HG03159 (cell line): ENCODE measurements at regions not wholly inside any gene's neighbourhood (a gene's known extent, or its start where the extent isn't known, plus 50 kb on each side); places are given as distances from the start of the nearest gene placed in this dataset.
"Not testable (repeated sequence)": the region's sequence is repeated elsewhere in the genome, so short reads cannot be mapped to it uniquely, and the experiment has no call there.

ENCODE experiments used
- ATAC-seq: cut with Tn5 transposase; IDR thresholded peaks from one replicate; pipeline ENCODE4 v1.9.1; 2021; ENCODE audit warnings: mild to moderate bottlenecking, moderate library complexity; ENCODE audit not compliant: unreplicated experiment

DNA sequence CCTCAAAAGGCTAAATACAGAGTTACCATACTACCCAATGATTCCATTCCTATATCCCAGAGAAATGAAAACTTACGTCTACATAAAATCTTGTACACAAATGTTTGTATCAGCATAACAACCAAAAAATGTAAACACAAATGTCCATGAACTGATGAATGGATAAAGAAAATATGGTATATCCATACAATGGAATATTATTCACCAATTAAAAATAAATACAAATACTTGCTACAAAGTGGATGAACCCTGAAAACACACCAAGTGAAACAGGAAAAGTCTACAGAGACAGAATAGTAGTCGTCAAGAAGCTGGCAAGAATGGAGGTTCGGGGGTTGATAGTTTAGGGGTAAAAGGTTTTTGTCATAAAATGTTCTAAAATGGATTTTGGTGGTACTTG, 54.0 kb upstream of the ANKRD28 start:
- ATAC-seq, result no peak

DNA sequence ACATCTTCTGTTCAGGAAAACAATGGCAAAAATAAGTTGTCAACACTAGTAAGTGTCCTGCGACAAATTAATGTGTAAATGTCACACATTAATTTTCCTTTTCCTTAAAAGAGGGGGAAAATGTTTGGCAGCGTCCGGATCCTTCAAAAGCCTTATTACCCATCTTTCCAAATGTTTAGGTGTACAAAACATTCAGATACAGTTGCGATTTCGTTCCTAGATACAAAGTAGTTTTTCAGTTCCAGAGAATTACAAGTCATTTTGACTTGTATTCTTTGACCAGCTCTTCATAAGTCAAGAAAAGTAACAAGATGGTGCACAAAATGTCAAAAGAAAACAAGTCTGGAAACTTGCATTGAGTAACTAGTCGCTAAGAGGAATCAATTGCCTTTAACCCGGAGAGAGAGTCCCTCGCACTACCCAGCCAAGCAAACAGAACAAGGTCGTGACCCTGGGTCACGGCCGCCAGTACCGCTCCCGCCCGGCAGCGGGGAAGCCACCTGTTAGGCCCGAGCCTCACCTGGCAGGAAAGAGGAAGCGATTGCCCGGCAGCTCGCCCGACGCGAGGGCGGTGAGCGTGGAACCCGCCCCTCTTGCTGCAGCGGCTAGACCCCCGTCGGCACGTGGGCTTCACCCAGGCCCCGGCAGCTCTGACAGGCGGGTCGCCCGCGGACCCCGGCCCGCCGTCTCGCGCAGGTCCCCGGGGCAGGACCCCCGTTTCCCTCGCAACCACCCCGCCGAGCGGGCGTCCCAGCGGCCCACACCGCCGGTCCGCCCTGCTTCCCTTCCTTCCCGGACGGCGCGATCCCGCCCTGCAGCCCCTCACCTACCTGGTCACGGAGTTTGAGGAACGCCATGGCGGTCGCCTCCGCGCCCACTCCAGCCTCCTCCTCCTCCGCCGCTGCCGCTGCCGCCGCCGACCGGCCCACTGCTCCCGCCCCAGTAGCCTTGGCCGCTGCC, 61.0 kb upstream of the ANKRD28 start:
- ATAC-seq, result peak; percentile 78

DNA sequence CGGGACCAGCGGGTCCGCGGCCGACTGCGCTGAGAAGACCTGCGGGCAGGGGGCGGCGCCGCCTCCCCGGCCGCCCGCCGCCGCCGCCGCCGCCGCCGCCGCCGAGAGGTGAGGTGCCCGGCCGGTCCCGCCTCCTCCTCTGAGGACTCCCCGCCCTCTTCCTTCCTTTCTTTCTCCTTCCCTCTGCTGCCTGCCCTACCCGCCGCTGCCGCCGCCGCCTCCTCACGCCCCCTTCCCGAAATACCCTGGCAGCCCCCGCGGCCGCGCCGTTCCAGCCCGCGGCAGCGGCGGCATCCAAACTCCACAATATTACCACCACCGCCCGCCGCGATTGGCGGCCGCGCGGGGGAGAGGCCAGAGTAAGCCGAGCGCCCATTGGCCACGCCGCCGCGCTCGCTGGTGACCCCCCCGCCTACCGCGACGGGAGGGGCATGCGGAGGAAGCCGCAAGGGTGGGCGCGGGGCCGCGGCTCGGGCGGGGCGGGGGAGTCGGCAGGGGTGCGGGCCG, 61.8 kb upstream of the ANKRD28 start:
- ATAC-seq, result peak; percentile 77

DNA sequence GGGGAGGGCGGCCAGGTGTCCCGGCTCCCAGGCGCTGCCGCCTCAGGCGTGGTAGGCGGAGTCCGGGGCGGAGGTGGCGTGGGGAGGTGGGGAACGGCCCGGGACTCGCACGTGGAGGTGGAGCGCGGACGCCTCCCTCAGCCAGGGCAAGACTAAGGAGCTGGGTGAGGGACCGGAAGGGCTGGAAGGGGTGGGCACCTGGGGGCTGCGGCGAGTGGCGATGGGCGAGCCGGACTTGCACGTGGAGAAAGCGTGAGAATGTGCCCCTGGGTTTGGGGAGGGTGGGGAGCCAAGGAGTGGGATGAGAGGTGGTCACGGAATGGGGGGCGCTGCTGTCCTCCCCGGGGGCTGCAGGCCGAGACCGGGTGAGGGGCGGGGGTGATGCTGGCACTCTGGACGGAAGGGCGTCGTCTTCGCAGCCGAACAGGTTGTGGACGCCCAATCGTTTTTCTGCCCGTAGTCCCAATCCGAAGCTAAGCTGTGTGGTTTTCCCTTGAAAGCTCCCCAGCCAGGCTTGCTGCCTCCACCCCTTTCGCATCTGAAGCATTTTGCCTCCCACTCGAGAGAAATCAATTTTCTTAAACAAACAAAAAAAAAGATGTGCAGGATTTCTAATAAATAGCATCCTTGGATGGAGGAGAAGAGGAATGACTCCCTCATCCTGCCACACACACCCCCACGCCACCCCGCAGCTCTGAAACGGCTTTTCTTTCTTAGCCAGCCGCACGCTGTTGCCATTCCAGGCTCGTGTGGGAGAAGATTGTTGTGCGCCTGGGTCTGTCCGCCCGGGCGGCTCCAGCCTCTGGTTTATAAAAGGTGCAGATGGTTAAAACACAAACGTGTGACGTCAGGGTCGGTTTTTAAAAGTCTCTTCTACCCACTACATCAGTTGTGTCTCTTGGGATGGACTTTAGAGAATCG, 62.5 kb upstream of the ANKRD28 start:
- ATAC-seq, result peak; percentile 49

DNA sequence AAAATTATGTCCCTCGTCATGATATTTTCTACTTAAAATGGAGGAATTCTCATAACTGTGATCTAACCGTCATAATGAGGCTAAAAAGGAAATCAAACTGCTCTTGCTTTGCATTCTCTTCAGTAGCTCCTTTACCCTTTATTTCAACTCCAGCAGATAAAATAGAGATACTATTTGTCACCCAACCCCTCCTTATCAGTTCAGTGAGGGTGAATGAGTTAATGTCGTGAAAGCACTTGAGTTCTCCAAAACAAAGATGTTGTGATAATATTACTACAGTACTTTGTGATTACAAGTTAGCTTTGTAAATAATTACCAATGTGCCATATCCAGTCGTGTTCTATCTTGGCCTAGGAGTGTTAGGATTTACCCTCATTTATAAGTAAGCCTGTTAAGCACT, 63.4 kb upstream of the ANKRD28 start:
- no peak for ATAC-seq

DNA sequence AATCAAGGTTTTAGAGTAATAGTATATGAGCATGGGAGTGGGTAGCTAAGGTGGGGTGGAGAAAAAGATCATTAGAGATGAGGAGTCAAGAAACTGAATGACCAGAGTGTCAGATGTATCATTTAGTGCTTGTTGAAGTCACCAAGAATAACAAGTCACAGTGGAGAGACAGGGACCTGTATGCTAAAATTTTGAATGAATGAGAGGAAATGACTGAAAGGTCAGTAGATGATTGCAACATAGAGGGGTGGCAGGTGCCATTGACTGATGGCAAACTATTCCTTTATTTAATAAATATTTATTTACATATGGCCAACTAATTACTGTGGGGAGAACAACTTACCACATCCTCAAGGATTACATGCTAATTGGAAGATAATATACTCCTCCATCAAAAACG, 75.0 kb upstream of the ANKRD28 start:
- no peak for ATAC-seq

DNA sequence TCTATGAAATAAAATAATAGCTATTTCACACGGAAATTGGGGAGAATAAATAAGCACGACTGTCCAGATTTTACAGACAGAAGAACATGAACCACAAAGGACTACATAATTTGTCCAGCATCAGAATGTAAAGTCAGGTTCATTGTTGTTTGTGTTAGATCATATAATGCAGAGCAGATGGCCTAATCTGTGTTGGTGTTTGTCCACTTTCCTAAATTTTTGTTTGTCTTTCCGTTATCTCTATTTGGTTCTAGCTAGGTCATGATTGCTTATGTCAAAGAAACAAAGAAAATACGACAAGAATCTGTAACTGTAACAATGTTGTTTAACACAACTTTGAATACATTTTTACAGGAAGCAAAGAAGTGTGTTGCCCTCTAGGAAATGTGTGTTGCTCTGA, 75.6 kb upstream of the ANKRD28 start:
- no peak for ATAC-seq

DNA sequence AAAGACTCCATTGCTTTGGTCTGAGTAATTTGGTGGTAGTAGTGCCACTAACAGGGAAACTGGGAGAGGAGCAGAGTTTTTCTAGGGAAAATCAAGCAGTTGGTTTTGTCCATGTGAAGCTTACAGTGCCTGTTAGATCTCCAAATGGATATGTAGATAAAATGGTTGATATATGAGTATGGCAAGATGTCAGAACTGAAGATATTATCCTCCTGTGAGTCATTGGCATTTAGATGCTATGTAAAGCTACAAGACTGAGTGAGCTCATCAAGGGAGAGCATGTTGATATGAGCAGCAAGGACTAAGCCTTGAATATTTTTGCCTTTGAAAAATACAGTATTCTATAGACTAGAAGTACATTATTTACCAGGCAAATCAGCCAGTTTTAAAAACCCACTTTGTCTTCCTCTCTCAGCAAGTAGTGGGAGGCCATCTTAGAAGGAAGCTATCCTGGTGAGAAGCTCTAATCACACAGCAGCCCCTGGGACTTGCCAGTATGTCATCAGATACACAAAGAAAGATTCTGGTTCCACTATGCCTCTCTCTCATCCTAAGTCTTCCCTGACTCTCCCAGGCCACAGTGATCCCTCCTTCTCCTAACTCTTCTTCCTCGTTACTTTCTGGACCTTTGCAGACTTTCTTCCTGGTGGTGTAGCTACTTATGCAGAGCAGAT, 77.4 kb upstream of the ANKRD28 start:
- no peak for ATAC-seq

DNA sequence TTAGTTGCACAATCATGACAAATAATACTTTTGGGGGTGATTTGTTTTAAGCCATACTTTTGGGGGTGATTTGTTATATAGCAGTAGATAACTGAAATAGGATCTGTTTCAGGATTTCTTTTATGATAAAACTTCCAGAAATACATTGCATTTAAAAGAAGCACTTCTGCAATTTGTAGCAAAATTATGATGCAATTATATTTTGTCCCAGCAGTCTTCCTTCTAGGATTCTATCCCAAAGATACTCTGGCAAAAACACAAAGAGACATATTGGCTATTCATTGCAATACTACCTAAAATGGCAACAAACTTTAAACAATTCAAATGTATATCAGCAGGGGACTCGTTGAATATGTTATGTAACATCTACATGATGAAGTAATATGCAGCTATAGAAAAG, 78.9 kb upstream of the ANKRD28 start:
- ATAC-seq, result no peak

DNA sequence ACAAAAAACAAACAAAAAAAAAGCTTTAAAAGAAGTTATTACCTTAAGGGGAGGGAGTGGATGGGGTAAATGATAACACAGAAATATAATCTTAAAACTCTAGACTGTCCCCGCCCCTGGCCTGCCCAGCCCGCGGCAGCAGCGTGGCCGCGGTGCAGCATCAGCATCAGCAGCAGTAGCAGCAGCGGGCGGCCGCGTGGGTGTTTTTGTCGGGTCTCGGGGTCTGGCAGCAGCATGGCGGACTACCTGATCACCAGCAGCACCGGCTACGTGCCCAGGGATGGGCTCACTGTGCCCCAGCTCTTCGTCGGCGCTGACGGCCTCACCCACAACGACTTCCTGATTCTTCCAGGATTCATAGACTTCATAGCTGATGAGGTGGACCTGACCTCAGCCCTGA, 80.0 kb upstream of the ANKRD28 start:
- ATAC-seq, result no peak

DNA sequence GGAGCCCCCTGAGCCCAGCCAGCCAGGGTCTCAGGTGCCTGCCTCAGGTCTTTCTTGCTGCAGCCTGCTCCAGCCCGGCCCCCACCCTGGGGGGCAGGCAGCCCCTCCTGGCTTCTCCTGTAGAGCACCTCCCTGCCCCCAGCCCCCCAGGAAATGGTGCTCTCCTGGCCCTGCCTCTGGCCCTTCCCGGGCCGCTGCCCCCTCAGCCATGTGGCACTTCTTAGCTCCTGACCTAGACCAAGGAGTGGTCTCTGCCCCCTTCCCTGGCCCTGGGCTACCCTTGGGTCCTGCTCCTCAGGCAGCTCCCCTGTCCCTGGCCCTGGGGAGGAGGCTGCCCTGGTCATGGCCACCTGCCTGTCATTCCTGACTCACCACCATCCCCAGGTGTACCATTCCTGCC, 82.0 kb upstream of the ANKRD28 start:
- ATAC-seq, result not testable (repeated sequence)

DNA sequence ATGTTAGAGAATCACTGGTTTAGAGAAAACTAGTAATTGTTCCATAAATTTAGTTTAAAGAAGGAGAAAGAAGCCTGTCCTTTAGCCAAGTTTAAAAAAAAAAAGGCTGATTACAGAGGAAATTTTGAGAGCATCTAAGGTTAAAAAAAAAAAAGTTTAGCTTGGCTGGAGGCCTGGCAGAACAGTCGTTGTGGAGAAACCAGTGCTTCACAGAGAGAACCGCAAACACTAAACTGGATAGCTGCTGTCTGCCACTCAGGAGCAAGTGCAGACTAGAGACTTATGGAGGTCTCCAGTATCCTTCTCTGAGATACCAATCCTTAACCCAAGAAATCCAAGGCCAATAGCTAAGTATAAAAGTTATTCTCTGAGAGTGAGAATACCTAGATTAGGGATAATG, 84.8 kb upstream of the ANKRD28 start:
- no peak for ATAC-seq

DNA sequence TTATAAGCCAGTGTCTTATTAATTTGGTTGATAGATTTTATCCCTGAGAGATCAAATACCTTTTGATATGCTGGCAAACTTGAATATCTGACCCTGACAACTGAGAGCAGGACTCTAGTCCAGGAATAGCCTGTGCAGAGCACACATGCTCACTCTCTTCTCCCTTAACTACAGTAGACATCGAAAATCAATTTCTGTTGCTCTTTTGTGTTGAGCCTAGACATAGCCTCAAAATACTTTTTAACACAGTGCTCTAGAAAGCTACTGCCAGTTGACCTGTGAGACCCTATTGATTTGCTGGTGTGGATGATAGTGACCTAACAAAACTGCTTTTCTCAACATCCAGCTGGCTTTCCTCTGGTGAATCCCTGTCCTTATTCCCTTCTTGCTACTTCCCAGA, 86.4 kb upstream of the ANKRD28 start:
- no peak for ATAC-seq

DNA sequence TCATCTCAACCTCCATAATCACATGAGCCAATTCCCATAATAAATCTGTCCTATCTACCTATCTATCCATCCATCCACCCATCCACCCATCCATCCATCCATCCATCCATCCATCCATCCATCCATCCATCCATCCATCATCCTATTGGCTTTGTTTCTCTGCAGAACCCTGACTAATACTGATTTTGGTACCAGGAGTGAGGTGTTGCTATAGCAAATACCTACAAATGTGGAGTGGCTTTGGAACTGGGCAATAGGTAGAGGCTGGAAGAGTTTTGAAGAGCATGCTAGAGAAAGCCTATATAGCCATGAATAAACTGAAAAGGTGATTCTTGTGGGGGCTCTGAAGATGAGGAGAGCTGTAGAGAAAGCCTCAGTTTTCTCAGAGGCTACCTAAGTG, 88.7 kb upstream of the ANKRD28 start:
- no peak for ATAC-seq

DNA sequence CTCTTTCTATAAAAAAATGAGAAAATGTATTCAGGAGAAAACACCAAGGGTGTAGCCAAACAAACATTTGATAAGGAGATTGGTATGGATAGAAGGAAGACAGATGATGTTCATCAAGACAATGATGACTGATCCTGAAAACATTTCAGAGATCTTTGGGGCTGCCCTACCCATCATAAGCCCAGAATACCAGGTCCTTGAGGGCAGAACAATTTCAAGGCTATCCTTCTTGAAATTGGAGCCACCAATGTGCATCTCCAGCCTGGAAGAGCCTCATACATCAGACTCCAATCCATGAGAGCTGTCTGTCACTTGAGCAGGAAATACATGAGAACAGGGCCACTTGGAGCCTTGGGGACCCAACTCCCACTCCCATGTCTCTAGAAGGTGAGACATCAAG, 89.5 kb upstream of the ANKRD28 start:
- no peak for ATAC-seq

DNA sequence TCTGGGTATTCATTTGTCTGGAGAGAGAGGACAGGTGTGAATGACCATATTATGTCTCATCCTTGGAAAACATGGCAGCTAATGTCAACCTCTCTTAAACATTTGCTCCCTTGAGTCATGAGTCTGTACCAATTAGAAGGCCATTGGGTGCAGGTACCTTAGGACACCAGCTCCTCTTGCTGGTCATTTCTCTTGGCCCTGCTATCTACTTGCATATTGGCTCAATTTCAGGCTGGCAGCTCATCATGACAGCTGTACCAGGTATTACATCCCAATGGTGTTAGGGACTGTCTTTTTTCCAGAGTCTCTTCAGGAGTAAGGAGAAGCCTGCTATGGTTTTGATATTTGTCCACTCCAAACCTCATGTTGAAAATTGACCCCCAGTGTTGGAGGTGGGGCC, 92.2 kb upstream of the ANKRD28 start:
- no peak for ATAC-seq

DNA sequence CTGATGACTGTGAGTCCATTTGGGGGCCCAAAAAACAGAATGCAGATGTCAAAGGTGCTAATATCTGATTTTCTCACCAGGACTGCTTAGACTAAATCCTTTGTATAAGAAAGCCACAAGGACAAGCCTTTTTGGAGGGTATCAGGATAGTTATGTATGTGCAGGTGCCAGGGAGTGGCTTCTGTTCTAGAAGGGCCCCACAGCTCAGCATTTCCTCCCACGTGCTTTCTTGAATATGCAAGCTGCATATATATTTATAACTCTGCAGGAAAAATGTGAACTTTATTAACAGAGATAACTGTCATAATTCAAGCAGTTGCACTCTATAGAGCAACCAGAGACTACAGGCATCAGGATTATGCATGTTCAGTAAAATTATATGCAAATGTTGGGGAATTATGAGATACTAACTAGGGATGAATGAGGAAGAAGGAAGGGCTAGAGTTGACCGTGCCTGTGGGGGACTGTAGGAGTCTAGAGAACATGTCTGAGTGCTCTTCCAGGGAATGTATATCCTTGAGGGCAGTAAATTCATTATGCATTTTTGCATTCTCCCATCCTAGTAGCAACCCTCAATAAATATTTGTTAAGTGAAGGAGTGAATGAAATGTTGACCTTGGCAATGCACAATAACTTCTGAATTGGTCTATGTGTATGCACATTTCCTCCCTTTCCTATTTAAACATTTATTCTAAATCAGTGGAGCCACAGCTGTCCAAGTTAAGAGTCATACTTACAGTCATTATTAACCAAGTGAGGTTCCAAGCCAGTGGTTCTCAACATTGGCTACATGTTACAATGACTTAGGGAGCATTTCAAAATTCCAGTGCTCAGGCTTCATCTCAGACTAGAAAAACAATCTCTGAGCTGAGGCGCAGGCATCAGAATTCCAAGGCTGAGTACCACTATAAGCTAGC, 94.8 kb upstream of the ANKRD28 start:
- no peak for ATAC-seq

DNA sequence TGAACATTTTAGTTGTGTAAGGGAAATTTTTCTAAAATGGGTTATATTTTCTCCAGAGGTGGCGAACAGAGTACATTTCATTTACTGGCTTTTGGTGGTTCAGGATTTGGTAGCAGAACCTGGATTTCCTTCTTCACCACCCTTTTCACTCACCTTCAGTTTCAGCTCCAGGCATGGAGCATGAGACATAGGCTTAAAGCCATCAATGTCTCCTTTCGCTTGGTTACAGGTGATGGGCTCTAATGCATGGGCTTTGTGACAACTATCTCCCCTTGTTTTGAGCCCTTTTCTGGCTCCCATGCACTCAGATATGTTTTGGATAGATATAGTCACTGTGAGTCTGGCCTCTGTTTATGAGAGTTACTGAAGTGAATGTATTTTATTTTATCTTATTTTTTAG, 96.6 kb upstream of the ANKRD28 start:
- ATAC-seq, result no peak

DNA sequence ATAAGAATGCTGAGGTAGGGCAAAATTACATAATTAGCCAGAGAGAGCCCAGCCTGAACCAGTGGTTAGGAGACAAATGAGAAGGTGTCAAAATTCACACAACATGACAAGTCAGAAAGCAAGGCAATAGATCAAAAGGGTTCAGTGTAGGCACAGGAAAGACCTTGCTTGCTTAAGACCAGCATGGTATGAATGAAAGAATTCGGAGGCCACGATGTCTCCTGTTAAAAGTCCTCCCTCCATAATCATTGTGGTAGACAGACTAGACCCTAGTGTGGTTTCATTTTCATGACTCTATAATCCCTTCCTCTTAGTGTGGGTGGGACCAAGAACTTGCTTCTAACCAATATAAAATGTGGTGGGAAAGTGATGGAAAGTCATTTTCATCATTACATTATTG, 98.7 kb upstream of the ANKRD28 start:
- no peak for ATAC-seq

DNA sequence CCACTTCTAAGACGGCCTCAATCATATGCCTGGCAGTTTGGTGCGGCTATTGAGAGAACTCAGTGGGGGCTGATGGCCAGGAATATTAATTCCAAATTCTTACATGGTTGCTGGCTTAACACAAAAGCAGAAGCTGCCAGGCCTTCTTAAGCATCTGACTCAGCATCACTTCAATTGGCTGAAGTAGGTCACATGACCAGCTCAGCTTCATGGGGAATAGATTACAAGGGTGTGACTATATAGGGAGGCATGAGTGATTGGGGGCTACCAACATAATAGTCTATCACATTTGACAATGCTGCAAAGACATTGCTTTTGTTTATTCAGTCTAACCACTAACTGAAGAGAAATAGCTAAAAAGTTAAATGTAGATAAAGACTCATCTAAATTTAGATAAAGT, 101.6 kb upstream of the ANKRD28 start:
- no peak for ATAC-seq
